ENCODE measurements at regions not wholly inside any gene's neighbourhood (a gene's known extent, or its start where the extent isn't known, plus 50 kb on each side); places are given as distances from the start of the nearest gene placed in this dataset.
"Not testable (repeated sequence)": the region's sequence is repeated elsewhere in the genome, so short reads cannot be mapped to it uniquely, and the experiment has no call there.

- DNase-seq (ENCODE audit: low read depth); in situ Hi-C loops (cut with HindIII; ENCODE audit: low sequenced_read_pairs); H3K4me3 ChIP-seq (ENCODE audit: low read depth, low read length): not testable (repeated sequence)
Measured at GRCh38 chr15:85260526-85260925, 119.9 kb upstream of the AKAP13 start.

- H3K4me3 ChIP-seq (ENCODE audit: low read depth, low read length); DNase-seq (ENCODE audit: low read depth); in situ Hi-C loops (cut with HindIII; ENCODE audit: low sequenced_read_pairs): not testable (repeated sequence)
Measured at GRCh38 chr15:85262461-85263055, 117.8 kb upstream of the AKAP13 start.

- H3K4me3 ChIP-seq (ENCODE audit: low read depth, low read length); in situ Hi-C loops (cut with HindIII; ENCODE audit: low sequenced_read_pairs); DNase-seq (ENCODE audit: low read depth): not testable (repeated sequence)
Measured at GRCh38 chr15:85263842-85264440, 116.5 kb upstream of the AKAP13 start.

GRCh38 chr15:85264614-85265190 lies 115.7 kb upstream of the AKAP13 start:
- H3K4me3 ChIP-seq (ENCODE audit: low read depth, low read length); in situ Hi-C loops (cut with HindIII; ENCODE audit: low sequenced_read_pairs); DNase-seq (ENCODE audit: low read depth): not testable (repeated sequence)

GRCh38 chr15:85267158-85267857 lies 113.1 kb upstream of the AKAP13 start:
- DNase-seq (ENCODE audit: low read depth); in situ Hi-C loops (cut with HindIII; ENCODE audit: low sequenced_read_pairs); H3K4me3 ChIP-seq (ENCODE audit: low read depth, low read length): not testable (repeated sequence)

GRCh38 chr15:85274315-85275050 lies 105.9 kb upstream of the AKAP13 start:
- no peak for DNase-seq (ENCODE audit: low read depth)
- in situ Hi-C loops (cut with HindIII; ENCODE audit: low sequenced_read_pairs): no loop called here
- TF ChIP-seq CTCF (IDR thresholded peaks at IDR 0.05; ENCODE audit: low read depth, low read length, missing control alignments): no peak
- H3K4me3 ChIP-seq (ENCODE audit: low read depth, low read length): no peak overlapping the region

- no peak for DNase-seq (ENCODE audit: low read depth)
- in situ Hi-C loops (cut with HindIII; ENCODE audit: low sequenced_read_pairs): no loop called here
- no peak for TF ChIP-seq CTCF (IDR thresholded peaks at IDR 0.05; ENCODE audit: low read depth, low read length, missing control alignments)
- H3K4me3 ChIP-seq (ENCODE audit: low read depth, low read length): no peak overlapping the region
Measured at GRCh38 chr15:85276508-85276907, 103.9 kb upstream of the AKAP13 start.

GRCh38 chr15:85276921-85277320 lies 103.5 kb upstream of the AKAP13 start:
- no peak for TF ChIP-seq CTCF (IDR thresholded peaks at IDR 0.05; ENCODE audit: low read depth, low read length, missing control alignments)
- no peak for DNase-seq (ENCODE audit: low read depth)
- no peak overlapping the region for H3K4me3 ChIP-seq (ENCODE audit: low read depth, low read length)
- in situ Hi-C loops (cut with HindIII; ENCODE audit: low sequenced_read_pairs): no loop called here
